ENCODE measurements at regions not wholly inside any gene's neighbourhood (a gene's known extent, or its start where the extent isn't known, plus 50 kb on each side); places are given as distances from the start of the nearest gene placed in this dataset.

DNA sequence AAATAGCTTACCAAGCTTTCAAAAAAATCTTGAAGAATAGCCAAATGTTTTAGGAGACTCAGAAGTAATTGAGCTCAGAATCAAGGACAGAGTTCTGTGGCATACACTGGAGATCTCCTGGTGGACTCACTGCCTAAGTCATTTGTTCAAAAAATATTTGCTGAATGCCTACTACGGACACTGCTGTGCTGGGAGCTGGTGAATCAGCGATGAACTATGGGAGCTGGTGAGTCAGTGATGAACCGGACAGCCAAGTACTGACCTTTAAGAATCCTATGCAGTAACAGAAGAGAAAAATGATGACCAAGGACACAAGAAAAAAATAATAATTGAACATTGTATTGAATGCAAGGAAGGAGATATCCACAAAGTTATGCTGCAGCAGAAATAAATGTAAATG, 717.9 kb upstream of the CXADR start:
- DNase-seq: no peak

DNA sequence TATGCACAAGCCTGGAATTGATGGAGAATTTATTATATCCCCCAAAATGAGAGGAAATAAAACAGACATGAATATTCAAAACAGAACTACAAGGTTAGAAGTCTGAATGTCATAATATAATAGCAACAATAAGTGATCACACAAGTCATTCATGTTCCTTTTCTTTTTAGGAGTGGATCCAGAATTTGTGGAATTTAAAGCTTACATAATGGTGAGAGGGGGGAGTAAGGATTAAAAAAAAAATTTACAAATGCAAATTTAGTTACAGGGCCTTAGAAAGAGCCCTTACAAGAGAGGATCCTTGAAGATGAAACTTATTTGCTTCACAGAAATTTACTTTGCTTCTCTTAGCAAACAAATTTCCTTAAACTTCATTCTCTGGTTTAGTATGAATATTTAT, 716.1 kb upstream of the CXADR start:
- DNase-seq: no peak

DNA sequence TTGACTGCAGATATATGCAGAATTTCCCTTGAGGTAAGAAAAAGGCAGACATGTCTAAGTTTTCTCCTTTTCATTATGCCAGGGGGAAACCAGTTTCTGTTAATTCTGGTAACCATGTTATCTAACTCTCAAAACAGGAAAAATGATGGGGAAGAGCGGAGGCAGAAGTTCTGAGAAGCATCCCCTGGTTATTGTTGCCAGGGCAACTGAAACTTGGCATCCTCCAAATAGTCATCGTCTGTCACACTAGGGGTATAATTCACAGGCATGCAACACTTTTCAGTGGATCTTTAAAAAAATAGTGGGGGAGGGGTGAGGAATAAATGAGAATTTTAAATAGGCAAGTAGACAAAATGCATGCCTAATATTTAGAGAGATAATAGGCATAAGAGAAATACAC, 715.3 kb upstream of the CXADR start:
- no peak for DNase-seq

DNA sequence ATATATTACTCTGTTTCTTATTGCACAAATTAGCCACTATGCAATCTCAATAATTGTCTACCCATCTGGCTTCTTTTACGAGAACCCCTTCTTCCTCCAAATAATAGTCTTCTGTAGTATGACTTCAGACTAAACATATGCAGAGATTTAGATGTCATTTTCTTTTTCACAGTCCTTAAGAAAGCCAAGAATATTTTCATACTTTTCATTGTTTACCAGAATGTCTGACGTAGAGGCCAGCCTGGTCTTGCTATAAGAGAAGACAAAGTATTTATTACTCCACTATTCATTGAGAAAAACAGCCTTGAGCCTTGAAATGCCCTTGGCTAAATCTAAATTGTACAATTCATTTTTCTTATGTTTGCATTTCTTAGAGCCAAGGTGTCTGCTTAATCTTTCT, 714.9 kb upstream of the CXADR start:
- no peak for DNase-seq

DNA sequence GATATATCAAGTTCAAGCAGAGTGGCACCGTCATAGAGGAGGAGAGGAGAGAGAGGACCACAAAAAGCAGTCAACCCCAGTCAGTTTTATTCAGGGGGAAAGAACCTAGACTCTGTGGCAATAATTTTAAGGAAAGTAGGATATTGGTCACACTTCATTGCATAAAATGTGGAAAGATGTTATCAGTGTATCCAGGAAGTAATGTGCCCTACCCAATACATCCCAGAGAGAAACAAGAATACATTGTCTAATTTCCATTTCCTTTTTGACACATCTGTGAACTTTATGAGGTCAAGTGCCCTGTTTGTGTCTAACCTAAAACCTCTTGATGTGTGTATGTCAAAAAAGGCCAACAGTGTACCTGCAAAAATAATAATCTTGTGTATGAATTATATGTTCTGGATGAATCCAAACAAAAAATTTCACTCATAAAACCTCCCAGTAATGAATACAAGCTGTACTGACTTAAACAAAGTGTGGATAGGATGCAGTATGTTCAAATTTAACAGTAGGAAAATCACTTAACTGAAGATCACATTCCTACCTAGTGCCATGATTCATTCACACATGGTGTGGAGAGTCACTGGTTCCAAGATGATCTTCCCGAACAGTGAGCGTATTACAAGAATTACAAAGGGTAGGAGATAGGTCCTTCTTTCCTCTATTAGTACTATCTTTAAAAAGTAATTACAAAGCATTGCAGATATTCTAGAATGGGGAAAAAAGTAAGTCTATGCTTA, 712.1 kb upstream of the CXADR start:
- no peak for DNase-seq

DNA sequence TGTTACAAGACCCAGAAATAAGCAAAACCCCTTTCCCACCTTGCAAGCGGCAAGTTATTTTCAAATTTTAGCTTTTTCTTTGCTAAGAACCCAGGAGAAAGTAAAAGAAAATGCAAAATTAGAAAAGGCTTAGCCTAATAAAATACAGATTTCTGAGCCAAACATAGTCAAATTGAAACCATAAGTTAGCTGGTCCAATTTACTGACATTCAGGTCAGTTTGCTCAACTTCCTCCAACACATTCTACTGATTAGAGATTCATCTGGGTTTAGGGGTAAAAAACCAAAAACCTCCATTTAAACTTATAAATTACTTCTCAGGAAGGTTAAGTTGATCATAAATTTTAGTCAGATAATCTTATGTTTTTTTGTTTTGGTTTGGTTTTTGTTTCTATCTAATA, 701.8 kb upstream of the CXADR start:
- DNase-seq: no peak

DNA sequence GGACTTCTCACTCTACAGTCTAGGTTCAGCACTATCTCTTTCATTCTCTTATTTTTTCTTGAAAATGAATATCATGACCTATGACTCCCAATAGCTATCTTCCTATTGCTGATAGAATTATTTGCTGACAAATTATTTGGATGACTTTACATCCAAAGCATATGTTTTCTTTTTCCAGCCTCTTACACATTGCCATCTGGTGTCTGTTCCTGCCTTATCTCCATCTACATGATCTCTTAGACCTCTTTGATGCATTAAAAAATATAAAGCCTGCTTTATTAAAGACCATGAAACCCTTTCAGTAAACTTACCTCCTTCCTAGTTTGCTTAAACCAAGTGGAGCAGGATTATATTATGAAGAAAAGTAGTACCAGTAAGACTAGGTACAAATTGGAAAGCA, 700.9 kb upstream of the CXADR start:
- DNase-seq: no peak

DNA sequence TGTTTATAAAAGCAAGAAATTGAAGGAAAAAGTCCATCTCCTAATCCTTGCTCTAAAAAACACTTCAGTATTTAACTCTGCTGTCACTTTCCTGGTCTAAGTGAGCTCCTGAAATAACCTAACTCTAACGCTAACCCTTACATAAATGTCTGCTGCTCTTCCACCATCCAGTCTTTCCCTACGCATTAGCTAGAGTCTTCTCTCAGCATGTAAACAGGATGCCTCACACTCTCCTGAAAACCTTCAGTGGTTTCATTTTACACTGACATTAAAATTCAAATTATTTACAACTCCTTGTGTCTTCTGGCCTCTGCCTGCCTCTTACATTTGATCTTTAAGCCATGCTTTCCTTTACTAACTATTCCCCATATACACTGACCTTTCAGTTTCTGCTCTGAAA, 697.6 kb upstream of the CXADR start:
- DNase-seq: no peak

DNA sequence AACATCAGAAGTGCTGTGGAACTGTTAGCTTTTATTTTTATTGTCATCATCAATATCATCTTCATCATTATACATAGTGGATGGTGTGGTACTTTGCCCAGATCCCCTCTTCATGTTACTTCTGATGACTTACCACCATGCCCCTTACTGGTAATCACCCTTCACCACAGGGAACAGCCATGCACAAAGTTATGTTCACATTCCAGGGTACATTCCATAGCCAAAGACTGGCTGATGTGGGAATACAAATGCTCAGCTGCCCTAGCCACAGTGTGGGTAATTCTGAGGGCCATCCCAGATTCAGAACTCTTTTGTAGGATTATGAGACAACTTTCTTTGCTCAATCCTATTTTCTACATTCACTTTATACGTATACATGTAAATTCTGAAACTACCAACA, 691.3 kb upstream of the CXADR start:
- no peak for DNase-seq

DNA sequence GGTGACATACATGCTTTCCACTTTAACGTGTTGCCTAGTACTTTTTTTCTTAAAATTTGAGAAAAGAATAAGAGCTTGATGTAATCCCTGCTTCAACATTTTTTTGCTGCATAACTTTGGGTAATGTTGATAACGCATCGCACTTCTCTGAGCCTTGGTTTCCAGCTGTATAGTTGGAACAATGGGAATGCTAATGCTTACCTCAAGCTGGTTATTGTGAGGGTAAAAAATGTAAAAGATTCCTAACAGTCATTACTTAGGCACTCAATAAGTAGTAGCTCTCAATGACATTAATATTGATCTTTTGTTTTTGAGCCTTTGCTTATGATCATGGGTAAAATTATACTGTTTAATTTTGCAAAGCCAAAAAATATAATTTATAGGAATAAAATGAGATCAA, 683.3 kb upstream of the CXADR start:
- DNase-seq: no peak

DNA sequence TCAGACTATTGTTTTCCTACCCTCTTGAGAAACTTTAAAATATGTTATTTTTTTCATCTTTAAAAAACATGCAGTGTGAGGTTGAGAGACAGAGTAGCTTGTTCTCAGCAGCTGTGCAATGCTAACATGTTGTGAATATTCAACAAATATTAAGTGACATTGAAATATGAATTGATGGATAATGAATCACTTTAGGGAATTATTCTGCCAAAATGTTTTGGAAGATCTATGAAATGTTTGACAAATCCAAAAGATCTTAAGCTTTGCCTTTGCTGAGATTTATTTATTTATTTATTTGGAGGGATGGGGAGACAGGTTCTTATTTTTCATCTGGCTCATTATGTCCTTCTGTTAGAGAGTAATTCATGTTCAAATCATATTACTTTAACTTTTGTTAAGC, 680.1 kb upstream of the CXADR start:
- no peak for DNase-seq

DNA sequence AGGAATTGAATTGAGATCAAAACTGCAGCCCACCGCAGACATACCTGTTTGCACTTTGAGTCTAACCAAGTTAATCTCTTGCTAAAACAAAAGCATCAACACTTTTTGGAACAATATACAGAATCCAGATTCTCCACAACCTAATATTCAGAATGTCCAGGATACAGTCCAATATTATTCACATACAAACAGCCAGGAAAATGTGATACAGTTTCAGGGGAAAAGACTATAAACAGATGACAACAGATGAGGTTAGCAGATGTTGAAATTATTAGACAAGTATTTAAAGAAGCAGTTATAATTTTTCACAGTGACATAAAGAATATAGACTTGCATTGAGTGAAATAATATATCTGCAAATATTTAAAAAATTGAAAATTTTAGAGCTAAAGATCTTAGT, 678.1 kb upstream of the CXADR start:
- no peak for DNase-seq

DNA sequence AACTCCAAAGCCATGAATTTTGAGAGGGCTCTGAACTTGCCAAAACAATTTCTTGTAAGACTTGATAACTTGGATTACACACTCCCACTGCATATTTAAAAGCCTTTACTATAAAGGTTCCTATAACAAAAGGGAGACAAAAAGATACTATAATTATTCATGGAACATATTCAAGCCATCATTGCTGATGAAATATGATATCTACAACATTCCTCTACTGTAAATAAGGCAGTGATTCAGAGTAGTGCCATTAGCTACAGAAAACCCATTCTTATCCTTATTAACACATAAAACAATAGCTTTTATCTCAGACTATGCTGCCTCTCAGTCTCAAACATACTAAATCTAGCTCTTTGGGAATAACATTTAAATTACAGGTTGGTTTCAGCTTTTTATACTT, 675.5 kb upstream of the CXADR start:
- DNase-seq: no peak

DNA sequence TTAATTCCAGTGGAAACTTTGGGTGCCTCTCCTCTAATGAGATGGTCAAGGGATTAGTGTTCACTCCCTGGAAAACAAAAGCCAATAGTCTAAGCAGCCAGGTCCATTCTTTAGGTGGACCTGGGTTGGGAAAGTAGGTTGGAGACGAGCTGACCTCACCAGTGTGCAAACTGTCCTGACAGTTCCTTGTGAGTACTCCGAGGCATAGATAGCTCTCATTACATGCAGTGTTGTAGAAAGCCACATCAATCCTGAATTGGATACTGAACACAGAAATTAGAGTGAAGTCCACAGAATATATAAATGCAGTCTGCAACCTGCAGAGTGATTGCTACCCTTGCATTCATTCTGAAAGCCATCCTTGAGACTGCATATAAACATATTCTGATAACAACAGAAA, 675.1 kb upstream of the CXADR start:
- DNase-seq: no peak

DNA sequence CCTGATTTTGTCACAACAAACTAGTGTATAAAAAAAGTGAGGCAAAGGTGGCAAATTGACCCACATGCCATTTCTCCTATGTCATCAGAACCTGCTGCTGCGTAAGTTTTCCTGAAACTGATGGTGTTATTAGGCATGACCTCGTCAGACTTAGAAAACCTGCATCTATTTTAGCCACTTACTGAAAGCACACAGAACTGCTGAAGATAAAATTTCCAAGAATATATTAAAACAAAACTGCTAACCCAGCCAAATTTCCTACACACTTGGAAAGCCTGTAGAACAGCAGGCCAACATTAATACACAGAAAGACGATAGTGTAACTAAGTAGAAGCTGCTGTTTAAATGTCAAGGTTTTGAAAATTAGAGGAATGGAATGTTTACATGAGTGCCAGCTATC, 674.5 kb upstream of the CXADR start:
- DNase-seq: no peak

DNA sequence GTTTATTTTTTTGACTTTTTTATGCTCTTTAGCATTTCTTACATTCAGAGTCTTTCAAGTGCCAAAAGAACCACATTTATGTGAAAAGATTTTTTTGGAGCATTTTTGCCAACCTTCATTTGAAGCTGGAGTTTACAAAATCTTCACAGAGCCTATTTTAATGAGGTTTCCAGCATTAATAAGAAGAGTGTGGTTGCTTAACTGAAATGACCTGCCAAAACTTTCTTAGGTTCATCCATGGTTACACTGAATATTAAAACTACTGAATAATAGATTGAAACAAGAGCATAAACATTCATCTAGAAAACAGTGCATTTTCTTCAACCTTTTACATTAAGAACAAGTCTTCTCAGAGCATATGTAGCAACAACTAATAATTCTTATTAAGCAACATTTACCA, 672.3 kb upstream of the CXADR start:
- no peak for DNase-seq

DNA sequence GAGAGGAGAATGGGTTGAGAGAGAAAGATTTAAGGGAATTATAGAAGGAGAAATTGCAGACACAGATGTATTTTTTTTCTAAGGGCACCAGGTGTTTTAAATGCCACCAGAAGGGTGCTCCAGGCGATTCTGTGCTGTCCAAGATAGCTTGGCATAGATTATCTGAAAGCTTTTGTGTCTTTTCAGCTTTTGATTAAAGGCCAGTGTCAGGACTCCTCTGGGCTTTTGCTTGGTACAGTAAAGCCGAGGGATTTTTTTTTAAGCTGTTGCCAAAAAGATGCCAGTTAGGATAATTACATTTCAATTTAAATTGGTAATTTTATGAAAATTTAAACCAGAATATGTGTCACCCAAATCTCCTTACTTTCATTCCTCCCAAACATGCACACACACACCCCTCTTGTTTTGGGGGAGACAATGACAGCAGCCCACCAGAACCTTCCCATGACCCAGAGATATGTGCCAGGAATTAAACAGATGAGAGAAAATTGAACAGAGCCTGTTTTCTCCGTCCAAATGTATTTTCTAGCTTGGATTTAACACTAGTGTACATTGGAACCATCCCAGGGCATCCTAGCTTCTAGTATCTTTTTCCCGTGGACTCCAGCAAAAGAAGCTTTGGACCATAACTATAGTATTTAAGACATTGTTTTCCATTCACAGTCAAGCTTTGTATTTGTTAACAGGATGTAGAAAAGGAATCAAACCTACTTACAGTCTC, 670.7 kb upstream of the CXADR start:
- DNase-seq: no peak

DNA sequence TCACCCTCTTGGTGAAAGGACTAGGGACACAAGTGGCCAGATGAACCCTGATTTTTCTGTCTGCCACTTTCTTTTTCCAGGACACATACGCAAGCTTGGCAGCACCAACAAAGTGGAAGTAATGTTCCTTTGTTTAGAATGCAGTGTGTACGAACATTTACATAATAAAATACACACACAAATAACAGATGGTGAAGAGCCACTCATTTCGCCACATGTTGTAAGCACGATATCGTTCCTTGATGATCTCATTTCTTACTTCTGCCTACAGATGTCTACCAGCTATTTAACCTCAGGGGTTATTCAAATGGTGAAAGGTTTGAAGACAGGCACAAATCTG, 670.2 kb upstream of the CXADR start:
- DNase-seq: no peak

DNA sequence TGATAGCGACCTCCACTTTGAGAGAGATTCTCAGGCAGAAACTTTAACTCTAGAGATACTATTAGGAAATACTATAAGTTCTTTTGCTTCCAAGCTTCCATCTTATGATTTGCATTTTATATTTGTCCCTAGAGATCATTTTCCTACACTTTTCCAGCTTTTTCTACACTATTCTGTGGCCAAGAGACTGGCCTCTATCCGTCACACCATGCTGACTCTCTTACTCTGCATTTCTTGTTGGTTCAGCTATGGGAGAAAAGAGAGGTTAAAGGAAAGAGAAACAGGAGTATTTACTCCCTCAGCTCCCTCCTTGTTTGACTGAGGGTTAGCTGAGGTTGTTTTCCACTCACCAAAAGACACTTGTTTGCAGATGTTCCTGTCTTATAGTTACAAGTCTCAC, 665.6 kb upstream of the CXADR start:
- DNase-seq: no peak

DNA sequence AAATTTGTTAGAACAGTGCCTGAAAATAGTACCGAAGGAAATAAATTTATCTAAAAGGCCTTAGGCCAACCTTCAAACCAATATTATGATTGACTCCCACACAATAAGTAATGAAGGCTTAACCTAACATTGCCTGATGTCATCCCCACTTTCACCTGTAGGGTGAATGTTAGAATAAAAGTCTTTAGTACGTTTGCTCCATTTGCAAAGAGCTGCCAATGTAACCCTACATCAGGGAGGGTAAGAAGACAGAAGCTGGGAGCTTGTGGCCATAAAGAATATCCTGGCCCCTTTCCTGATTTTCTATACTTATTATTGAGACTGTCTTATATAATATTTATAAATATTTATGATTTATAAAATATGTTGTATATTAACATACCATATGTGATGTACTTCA, 661.8 kb upstream of the CXADR start:
- no peak for DNase-seq

DNA sequence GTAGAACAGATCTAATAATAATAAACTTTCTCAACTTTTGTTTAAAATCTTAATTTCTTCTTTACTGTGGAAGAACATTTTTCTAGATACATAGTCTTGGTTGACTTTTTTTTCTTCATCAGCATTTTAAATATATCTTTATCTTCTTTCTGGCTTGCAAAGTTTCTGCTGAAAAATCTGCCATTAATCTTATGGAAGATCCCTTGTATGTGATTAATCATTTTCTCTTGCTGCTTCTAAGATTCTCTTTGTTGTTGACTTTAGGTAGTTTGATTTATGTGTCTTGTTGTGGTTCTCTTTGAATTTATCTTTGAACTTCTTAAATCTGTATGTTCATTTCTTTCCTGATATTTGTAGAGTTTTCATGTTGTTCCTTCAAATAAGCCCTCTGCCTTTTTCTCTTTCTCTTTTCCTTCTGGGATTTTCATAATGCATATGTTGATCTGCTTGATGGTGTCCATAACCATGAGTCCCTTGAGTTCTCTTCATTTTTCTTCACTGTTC, 657.6 kb upstream of the CXADR start:
- no peak for DNase-seq

DNA sequence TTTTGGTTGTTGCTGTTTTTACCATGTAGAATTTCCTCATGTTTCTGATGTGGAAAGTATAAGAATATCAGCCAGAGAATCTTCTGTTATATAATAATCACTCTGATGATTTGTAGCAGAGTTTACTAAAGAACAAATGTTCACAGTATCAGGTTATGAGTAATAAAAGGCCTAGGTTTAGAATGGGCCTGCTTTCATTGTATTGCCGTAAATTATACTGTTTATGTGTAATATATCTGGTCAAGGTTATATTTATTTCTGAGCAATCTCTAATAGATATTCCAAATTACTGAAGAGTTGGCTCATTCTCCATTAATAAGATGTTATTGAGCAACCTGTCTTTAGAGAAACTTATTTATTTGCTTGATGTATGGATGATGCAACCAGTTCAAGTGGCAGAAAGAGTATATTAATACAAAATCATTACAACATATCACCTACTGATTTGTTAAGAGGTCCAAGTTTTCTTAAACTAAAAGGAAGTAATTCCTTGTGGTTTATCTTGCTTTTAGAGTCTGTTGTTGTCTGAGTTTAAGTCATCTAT, 649.4 kb upstream of the CXADR start:
- DNase-seq: no peak

DNA sequence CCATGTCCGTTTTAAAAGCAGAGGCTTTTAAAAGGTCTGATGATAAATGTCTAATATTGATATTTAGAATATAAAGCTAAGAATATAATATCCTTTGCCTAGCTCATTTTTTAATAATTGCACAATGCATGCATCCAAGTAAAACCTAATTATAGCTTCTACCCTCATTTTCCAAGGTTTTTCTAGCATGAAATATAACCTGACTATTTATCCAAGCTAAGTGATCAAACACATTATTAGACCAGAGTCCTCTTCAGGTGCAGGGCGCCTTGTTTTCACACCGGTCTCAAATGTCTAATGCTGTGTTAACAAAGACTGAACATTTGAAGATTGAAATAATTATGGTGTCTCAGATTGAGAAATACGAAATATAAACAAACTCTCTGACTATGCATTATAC, 648.9 kb upstream of the CXADR start:
- no peak for DNase-seq

DNA sequence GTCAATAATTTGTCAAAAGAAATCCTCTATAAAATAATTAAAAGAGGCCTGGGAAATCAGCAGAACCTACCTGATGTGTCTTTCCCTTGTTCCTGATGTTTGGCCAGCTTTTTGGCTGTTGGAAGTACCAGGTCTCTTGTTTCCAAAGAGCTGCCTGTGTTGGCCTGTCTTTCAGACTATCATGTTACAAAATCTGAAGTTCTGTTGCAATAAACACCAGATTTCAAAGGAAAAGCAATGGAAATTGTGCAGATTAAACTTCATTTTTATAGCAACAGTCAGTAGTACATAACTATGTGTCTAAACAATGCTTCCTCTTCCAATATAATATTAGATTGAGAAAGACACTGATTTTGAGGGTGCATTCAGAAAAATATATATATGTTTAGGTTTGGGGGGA, 647.2 kb upstream of the CXADR start:
- no peak for DNase-seq

DNA sequence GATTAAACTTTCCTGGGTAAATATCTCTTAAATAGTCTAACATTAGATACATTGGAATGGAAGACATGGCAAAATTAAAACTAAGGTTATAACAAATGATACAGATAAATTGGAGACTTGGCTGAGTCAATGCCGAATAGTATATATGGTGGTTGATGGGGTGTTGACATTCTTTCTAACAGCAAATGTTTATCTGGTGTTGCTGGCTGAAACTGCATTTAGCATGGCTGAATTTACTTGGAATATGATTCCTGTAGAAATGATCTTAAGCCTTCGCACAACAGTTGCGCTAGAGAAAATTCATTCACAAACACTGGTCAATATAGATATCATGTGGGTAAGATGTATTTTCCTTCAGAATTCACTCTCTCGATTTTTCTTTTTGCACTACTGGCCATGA, 646.0 kb upstream of the CXADR start:
- no peak for DNase-seq
